Suppressor macrophage (primary cell): ENCODE measurements at regions not wholly inside any gene's neighbourhood (a gene's known extent, or its start where the extent isn't known, plus 50 kb on each side); places are given as distances from the start of the nearest gene placed in this dataset.

ENCODE experiments used
- DNase-seq, 4 experiments: peaks; one replicate each; pipeline ENCODE4 v3.0.0-alpha.2; 2020 to 2022

- no peak for DNase-seq
These were observed 126.0 kb upstream of the TMEM161B start for GRCh38 chr5:88394536-88395175.

GRCh38 chr5:88393716-88394535 lies 125.3 kb upstream of the TMEM161B start:
- DNase-seq, result no peak

GRCh38 chr5:88393042-88393441 lies 124.4 kb upstream of the TMEM161B start:
- DNase-seq, result no peak

GRCh38 chr5:88391991-88392390 lies 123.3 kb upstream of the TMEM161B start:
- DNase-seq, result no peak

- no peak for DNase-seq
These were observed 122.5 kb upstream of the TMEM161B start for GRCh38 chr5:88391116-88391515.

GRCh38 chr5:88390481-88390880 lies 121.8 kb upstream of the TMEM161B start:
- DNase-seq, result no peak

- no peak for DNase-seq
These were observed 121.4 kb upstream of the TMEM161B start for GRCh38 chr5:88390096-88390441.

- DNase-seq, result no peak
These were observed 120.9 kb upstream of the TMEM161B start for GRCh38 chr5:88389338-88390095.

GRCh38 chr5:88388476-88389337 lies 120.1 kb upstream of the TMEM161B start:
- no peak for DNase-seq

GRCh38 chr5:88384886-88385285 lies 116.2 kb upstream of the TMEM161B start:
- no peak for DNase-seq

GRCh38 chr5:88380332-88380731 lies 111.7 kb upstream of the TMEM161B start:
- no peak for DNase-seq

- DNase-seq, result no peak
These were observed 109.3 kb upstream of the TMEM161B start for GRCh38 chr5:88377705-88378656.

GRCh38 chr5:88377240-88377639 lies 108.6 kb upstream of the TMEM161B start:
- DNase-seq, result no peak

- DNase-seq, result no peak
These were observed 108.1 kb upstream of the TMEM161B start for GRCh38 chr5:88376728-88377127.

- DNase-seq, result no peak
These were observed 105.7 kb upstream of the TMEM161B start for GRCh38 chr5:88374391-88374790.

GRCh38 chr5:88370824-88371223 lies 102.2 kb upstream of the TMEM161B start:
- DNase-seq, result no peak

GRCh38 chr5:88368201-88368600 lies 99.6 kb upstream of the TMEM161B start:
- no peak for DNase-seq

- no peak for DNase-seq
These were observed 96.3 kb upstream of the TMEM161B start for GRCh38 chr5:88364991-88365390.

- no peak for DNase-seq
These were observed 86.9 kb upstream of the TMEM161B start for GRCh38 chr5:88355490-88356050.

- DNase-seq, result no peak
These were observed 57.2 kb upstream of the TMEM161B start for GRCh38 chr5:88325868-88326267.

GRCh38 chr5:88322785-88323184 lies 54.1 kb upstream of the TMEM161B start:
- DNase-seq, result no peak
